OCI-LY1 (cell line): ENCODE measurements at regions not wholly inside any gene's neighbourhood (a gene's known extent, or its start where the extent isn't known, plus 50 kb on each side); places are given as distances from the start of the nearest gene placed in this dataset.

Source experiments
- EZH2 ChIP-seq: fragments of 200-600 bp; sonication (generic), shearing (Covaris generic); IDR thresholded peaks from 2 replicates; pipeline ENCODE4 v1.8.0; 2017; ENCODE audit warnings: borderline replicate concordance, mixed run types, mild to moderate bottlenecking, antibody characterized with exemption, low read length, moderate library complexity, mixed read lengths
- TF ChIP-seq, protein P1 (sequence below): fragments of 200-600 bp; sonication (generic), shearing (Covaris generic); IDR thresholded peaks from 2 replicates; pipeline ENCODE4 v1.5.1; 2017; ENCODE audit warnings: mild to moderate bottlenecking, antibody characterized with exemption, low read length, moderate library complexity, mixed read lengths

GRCh38 chr14:43481864-43482263 is 1025.2 kb downstream of the FSCB start:
- TF ChIP-seq, protein P1, sequence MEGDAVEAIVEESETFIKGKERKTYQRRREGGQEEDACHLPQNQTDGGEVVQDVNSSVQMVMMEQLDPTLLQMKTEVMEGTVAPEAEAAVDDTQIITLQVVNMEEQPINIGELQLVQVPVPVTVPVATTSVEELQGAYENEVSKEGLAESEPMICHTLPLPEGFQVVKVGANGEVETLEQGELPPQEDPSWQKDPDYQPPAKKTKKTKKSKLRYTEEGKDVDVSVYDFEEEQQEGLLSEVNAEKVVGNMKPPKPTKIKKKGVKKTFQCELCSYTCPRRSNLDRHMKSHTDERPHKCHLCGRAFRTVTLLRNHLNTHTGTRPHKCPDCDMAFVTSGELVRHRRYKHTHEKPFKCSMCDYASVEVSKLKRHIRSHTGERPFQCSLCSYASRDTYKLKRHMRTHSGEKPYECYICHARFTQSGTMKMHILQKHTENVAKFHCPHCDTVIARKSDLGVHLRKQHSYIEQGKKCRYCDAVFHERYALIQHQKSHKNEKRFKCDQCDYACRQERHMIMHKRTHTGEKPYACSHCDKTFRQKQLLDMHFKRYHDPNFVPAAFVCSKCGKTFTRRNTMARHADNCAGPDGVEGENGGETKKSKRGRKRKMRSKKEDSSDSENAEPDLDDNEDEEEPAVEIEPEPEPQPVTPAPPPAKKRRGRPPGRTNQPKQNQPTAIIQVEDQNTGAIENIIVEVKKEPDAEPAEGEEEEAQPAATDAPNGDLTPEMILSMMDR, result peak; percentile 29; the same call in 1 of the 2 replicates
- TF ChIP-seq EZH2, result no peak
